Sigmoid colon (tissue), 6 donors: ENCODE measurements at regions not wholly inside any gene's neighbourhood (a gene's known extent, or its start where the extent isn't known, plus 50 kb on each side); places are given as distances from the start of the nearest gene placed in this dataset.

Experiments
- DNase-seq: peaks from one replicate; pipeline ENCODE4 v3.0.0-alpha.2; 2019
- H3K27ac ChIP-seq, 4 donors: fragments of 200-600 bp; sonication (generic); one replicate each; pipeline ENCODE4 v1.5.1; 2016 to 2019; ENCODE audit warnings: mild to moderate bottlenecking in 1 of 4
- H3K27me3 ChIP-seq, 3 donors: fragments of 200-600 bp; sonication (generic); one replicate each; pipeline ENCODE4 v1.5.1; 2019; ENCODE audit warnings: mild to moderate bottlenecking in 1 of 3
- H3K36me3 ChIP-seq, 4 donors: fragments of 200-600 bp; sonication (generic); one replicate each; pipeline ENCODE4 v1.5.1; 2016 to 2019
- H3K4me1 ChIP-seq, 4 donors: fragments of 200-600 bp; sonication (generic); one replicate each; pipeline ENCODE4 v1.5.1; 2017 to 2019
- H3K4me3 ChIP-seq, 4 donors: fragments of 200-600 bp; sonication (generic); one replicate each; pipeline ENCODE4 v1.5.1; 2017 to 2019; ENCODE audit warnings: mild to moderate bottlenecking in 2 of 4, moderate library complexity in 1 of 4
- H3K9me3 ChIP-seq, 4 donors: fragments of 200-600 bp in 3 of 4; sonication (generic) in 3 of 4; one replicate each; pipeline versions ENCODE4 v1.5.1 to v1.6.1; 2013 to 2019
- CTCF ChIP-seq, 4 experiments: fragments of 450-650 bp in 3 of 4; fragments of 200-600 bp in 1 of 4; IDR thresholded peaks; one replicate each; pipeline ENCODE4 v1.5.1; 2016 to 2019; ENCODE audit warnings: antibody characterized with exemption in 4 of 4, mild to moderate bottlenecking in 3 of 4, moderate library complexity in 2 of 4
- EP300 ChIP-seq, 4 donors: sonication (generic); formaldehyde crosslinking; IDR thresholded peaks; one replicate each; pipeline ENCODE4 v1.6.1; 2017; ENCODE audit warnings: antibody characterized with exemption in 4 of 4
- POLR2A ChIP-seq, 2 donors: fragments of 450-650 bp; IDR thresholded peaks; one replicate each; pipeline ENCODE4 v1.6.1; 2016; ENCODE audit warnings: antibody characterized with exemption in 2 of 2, mild to moderate bottlenecking in 2 of 2, moderate library complexity in 2 of 2
- POLR2AphosphoS5 ChIP-seq, 4 donors: sonication (generic); formaldehyde crosslinking; IDR thresholded peaks; one replicate each; pipeline ENCODE4 v1.6.1; 2017; ENCODE audit warnings: antibody characterized with exemption in 4 of 4
- WGBS, 2 donors: extraction: QIAGEN DNeasy Blood & Tissue Kit; methylation state at CpG; one replicate each; pipeline ENCODE4 v1.1.7; 2013; 5-methylcytosine and 5-hydroxymethylcytosine counted together
- intact Hi-C: fragments of 100-400 bp; cut with DNase I; formaldehyde crosslinking; loops from one replicate; pipeline ENCODE4 v1.15.1; 2023
- donor health status: healthy with polysubstance abuse.
- donor health status: healthy.

GRCh38 chr4:41877020-41877796 lies 58.0 kb upstream of the TMEM33 start:
- Histone ChIP-seq H3K4me1 (peaks cover 0 to 36% (median 23%) of the 10 kb centered on the region in 4 donors), H3K27me3 (peaks cover 26 to 100% (median 64%) of the 10 kb centered on the region in 3 donors), H3K27ac (no peak overlapping the region), H3K9me3 (no peaks in the 10 kb centered on the region), H3K4me3 (no peak overlapping the region), H3K36me3 (no peaks in the 10 kb centered on the region)
- no peak for DNase-seq
- no peak for TF ChIP-seq POLR2AphosphoS5 (IDR thresholded peaks at IDR 0.05)
- no peak for TF ChIP-seq POLR2A (IDR thresholded peaks at IDR 0.05)
- TF ChIP-seq CTCF (IDR thresholded peaks at IDR 0.05): no peak
- TF ChIP-seq EP300 (IDR thresholded peaks at IDR 0.05): no peak
- 49 to 57% methylated on average over 7 of the region's 7 CpGs for WGBS, 2 donors
- intact Hi-C loops: no loop called here

GRCh38 chr4:41874873-41875272 lies 60.4 kb upstream of the TMEM33 start:
- no peak overlapping the region for H3K4me3 ChIP-seq
- DNase-seq: no peak
- peaks cover 15 to 100% (median 40%) of the 10 kb centered on the region in 3 donors for H3K27me3 ChIP-seq
- intact Hi-C loops: no loop called here
- H3K27ac ChIP-seq: no peak overlapping the region
- H3K36me3 ChIP-seq: no peaks in the 10 kb centered on the region
- peaks cover 0 to 13% (median 2%) of the 10 kb centered on the region in 4 donors for H3K4me1 ChIP-seq
- TF ChIP-seq POLR2AphosphoS5 (IDR thresholded peaks at IDR 0.05) (no peak), EP300 (IDR thresholded peaks at IDR 0.05) (no peak), CTCF (IDR thresholded peaks at IDR 0.05) (no peak), POLR2A (IDR thresholded peaks at IDR 0.05) (no peak)
- no peaks in the 10 kb centered on the region for H3K9me3 ChIP-seq

GRCh38 chr4:41874398-41874797 lies 60.8 kb upstream of the TMEM33 start:
- Histone ChIP-seq H3K4me1 (peaks cover 0 to 13% (median 2%) of the 10 kb centered on the region in 4 donors), H3K9me3 (no peaks in the 10 kb centered on the region), H3K36me3 (no peaks in the 10 kb centered on the region), H3K4me3 (no peak overlapping the region), H3K27me3 (peaks cover 15 to 95% (median 36%) of the 10 kb centered on the region in 3 donors), H3K27ac (no peak overlapping the region)
- intact Hi-C loops: no loop called here
- no peak for TF ChIP-seq CTCF (IDR thresholded peaks at IDR 0.05)
- no peak for TF ChIP-seq POLR2A (IDR thresholded peaks at IDR 0.05)
- no peak for TF ChIP-seq EP300 (IDR thresholded peaks at IDR 0.05)
- no peak for TF ChIP-seq POLR2AphosphoS5 (IDR thresholded peaks at IDR 0.05)
- WGBS, 2 donors: 27 to 37% methylated on average over 7 of the region's 7 CpGs
- DNase-seq: no peak

DNA sequence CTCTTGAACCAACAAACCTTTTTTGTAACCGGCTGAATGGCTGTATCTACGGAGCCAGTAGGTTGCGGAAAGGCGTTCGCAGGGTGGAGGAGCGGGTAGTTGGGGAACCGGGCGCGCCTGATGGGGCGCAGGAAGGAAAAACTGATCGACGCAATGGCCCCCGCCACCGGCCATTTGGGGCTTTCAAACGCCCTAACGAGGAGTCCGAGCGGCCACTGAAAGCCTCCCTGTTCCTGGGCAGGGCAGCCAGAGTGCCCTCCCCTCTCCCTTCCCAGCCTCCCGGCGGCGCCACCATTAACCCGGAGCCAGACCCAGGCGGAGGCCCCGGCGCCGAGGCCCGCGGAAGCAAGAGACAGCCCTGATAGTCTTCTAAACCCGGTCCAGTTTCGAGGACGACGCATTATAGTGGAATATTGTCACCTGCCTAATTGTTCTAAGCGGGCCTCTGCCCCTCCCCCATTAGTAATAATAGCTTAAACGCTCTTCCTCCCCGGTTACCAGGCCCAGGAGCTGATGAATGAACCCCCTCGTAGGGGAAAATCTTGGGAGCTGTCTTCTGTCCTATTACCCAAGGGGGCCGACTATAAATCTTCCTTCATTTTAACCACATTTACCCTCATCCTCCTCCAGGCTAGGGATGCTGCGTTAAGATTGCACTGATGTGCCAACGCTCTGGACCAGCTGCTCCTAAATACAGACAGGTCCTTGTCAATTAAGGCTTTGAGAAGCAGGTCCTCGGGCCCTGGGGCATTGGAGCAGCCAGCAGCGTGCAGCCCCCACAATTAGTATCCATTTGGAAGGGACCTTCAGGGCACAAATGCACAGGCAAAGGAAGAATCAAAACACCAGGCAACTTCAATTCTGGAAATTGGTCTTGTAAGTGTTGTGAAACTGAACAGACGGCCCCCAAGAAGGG lies 61.6 kb upstream of the TMEM33 start:
- peaks cover 10 to 91% (median 28%) of the 10 kb centered on the region in 3 donors for H3K27me3 ChIP-seq
- TF ChIP-seq POLR2AphosphoS5 (IDR thresholded peaks at IDR 0.05) (no peak), POLR2A (IDR thresholded peaks at IDR 0.05) (no peak), CTCF (IDR thresholded peaks at IDR 0.05) (no peak)
- WGBS, 2 donors: 9 to 20% methylated on average over 42 of the region's 42 CpGs
- no peaks in the 10 kb centered on the region for H3K9me3 ChIP-seq
- H3K4me1 ChIP-seq: peaks cover 0 to 7% (median 2%) of the 10 kb centered on the region in 4 donors
- H3K27ac ChIP-seq: no peak overlapping the region
- intact Hi-C loops: no loop called here
- peak overlapping the region in 1 of 4 donors; percentile 7 for H3K4me3 ChIP-seq
- no peak for DNase-seq
- H3K36me3 ChIP-seq: no peaks in the 10 kb centered on the region
